NCI-H2171 treated with DMSO at 0.1 percent for 48 hours (cell line): ENCODE measurements at regions not wholly inside any gene's neighbourhood (a gene's known extent, or its start where the extent isn't known, plus 50 kb on each side); places are given as distances from the start of the nearest gene placed in this dataset.

Source experiments
- DNase-seq: peaks from one replicate; lab custom pipeline; 2025; lab: John Stamatoyannopoulos, UW

DNA sequence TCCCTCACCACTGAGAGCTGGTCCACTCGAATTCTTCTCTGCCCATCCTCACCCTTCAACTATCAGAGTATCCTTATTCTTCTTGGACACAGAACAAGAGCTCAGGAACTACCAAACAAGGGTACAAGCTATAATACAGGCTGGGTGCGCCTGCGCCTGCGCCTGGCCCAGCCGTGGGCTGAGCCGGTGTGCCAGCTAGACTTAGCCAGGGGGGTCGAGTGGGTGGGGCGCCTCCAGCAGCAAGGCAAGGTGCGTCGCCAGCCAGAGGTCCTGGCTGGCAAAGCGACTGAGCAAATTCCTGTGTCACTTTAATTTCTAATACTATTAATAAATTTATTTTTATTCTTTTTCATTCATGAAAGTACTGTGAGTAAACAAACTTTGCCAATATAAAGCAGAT, 1072.6 kb upstream of the PIK3C3 start:
- no peak for DNase-seq

DNA sequence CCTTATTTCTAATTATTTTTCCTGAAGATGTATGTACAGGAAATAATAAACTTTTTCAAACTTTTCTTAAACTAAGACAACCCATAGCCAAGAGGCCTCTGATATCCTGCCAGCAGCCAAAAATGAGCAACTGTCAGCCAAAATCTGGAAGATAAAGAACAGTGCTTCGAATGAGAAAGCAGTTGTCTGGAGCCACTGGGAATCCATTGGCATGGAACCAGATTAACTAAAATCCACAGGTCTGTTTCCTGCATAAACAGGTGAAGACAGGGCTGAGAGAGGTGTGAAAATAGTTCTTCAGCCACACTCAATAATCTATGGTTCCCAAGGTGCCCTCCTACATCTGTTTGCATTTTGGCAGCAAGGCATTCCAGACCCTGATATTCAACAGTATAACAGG, 1076.7 kb upstream of the PIK3C3 start:
- peak; percentile 8 for DNase-seq

DNA sequence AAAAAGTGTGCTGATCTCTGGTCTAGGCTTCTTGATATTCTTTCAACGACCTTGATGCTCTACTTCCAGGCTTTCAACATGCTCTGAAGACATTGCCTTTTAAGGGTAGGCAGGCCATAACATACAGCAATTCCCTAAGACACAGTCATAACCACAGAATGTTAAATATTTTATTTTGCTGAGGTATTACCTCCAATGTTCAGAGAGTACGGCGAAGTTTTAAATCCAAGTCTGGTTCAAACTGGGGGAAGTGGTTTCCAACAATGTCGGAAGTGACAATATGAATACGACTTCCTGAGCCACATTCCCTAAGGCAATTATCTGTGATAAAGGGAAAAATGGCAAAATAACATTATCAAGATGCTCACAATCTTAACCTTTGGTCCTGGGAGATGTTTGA, 1077.9 kb upstream of the PIK3C3 start:
- no peak for DNase-seq

DNA sequence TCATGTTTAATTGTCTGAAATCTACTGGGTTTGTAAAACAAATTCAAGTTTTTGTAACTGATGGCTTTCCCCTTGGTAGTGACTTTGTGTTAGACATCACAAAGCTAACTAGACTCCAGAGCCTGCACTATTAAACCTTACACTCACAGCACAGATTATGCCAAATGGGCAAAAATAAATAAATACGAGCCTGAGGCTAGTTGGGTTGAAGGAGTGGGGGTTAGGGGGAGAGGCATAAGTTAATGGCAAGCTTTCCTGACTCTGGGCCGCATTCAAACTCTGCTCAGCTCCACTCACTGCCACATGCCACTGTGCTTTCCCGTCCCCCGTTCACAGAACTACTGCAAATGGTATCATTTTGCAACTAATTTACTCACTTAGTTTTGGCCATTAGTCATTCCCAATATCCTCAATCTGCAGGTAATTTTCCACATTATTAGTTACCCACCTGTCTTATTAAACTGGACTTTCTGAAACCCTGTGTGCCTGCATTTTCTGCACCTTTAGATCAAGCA, 1079.9 kb upstream of the PIK3C3 start:
- no peak for DNase-seq

- DNase-seq: no peak
Measured at GRCh38 chr18:40874233-40874632, 1080.8 kb upstream of the PIK3C3 start.

DNA sequence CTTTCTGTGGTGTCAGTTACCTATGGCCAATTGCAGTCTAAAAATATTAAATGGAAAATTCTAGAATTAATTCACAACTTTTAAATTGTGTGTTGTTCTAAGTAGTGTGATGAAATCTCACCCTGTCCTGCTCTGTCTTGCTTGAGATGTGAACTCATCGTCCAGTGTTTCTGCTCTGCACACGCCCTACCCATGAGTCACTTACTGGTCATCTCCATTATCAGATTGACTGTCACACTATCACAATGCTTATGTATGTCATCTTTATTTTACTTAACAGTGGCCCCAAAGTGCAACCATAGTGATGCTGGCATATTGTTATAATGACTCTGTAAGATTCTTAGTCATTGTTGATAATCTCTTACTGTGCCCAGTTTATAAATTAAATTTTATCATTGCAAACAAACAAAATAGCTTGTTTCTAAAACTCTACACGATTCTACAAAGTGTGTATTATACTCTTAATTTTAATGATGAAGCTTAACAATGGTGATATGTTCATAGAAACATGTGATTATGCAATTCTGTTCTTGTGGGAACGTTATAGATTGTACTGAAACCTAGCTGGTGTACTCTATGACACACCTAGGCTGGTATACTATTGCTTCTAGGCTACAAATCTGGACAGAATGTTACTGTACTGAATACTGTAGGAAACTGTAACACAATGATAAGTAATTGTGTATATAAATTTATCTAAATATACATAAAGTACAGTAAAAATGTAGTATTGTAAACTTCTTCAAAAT, 1086.8 kb upstream of the PIK3C3 start:
- DNase-seq: no peak

DNA sequence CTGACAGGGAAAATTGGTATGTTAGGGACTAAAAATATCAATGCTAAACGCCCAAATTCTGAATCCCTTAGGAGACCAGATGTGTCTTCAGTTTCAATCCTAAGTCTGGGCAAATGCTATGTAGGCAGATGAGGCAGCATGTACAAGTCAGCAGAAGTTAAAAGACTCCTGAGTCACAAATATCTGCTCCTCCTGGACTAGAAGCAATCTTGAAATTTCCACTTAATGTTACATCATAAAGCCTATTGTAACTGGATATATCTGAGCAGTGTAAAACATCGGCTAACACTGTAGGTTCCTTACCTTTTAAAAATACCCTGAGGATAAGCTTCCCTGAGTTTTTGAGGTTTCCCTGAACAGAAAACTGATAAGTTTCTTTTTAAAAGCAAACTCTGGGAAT, 1087.6 kb upstream of the PIK3C3 start:
- DNase-seq: peak; percentile 53

- DNase-seq: no peak
Measured at GRCh38 chr18:40866968-40867367, 1088.1 kb upstream of the PIK3C3 start.

DNA sequence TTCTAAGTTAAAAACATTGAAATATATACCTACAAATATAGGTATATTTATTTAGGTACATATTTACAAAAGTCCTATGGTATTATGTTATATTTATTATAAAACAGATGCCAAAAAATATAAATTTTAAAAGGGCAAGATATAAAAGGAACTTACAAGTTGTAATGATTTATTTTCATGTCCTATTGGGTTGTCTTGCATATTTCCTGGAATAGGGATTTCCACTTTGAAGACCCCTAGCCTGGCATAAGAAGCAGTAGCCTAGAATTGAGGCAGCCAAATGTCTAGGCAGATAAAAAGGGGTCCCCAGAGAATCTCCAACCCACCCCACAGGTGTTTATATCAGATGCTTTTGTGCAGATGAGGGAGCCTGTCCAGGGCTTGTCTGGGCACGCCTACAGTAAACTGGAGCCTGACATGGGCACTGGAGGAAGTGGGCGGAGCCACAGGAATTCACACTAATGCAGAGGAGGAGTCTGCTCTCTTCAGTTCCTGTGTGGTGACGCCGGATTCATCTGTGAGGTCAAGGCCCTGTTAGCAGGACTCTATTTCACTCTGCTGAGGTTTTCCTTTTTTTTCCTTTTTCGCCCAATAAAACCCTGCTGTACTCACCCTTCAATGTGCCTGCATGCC, 1088.9 kb upstream of the PIK3C3 start:
- peak; percentile 83 for DNase-seq

GRCh38 chr18:40864846-40865245, 1090.2 kb upstream of the PIK3C3 start:
- DNase-seq: no peak

DNA sequence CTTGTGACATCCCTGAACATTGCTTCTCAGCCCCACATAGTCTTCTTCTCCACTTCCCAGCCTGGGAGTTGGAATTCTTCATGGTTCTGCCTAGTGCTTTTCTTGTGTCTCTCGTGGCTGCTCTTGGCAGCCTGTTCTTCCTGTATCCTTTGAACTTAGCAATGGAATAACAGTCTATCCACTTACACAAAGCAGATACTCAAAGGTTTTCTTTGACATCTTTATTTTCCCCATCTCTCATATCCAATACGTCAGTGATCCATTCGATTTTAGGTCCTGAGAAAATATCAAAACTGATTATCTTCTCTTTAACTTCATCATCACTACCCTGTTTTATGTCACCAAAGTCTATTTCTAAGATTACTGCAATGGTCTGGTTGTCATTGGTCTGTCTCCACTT, 1091.2 kb upstream of the PIK3C3 start:
- no peak for DNase-seq

DNA sequence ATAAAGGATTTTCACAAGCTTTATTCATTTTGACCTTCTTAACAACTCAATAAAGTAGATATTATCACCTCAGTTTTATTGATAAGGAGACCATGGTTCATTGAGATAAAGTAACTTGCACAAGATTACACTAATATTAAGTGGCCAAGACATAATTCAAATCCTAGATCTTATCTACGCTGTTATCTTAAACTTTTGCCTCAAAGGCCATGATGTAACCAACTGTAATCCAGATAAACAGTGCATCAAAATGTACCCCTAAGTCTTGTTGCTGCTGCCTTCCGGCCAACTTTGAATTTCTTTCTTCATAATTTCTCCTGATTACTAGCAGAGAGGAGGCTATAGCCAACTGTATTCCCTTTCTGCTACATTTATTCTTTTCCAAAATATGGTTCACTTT, 1094.8 kb upstream of the PIK3C3 start:
- DNase-seq: no peak

- no peak for DNase-seq
Measured at GRCh38 chr18:40855661-40856060, 1099.4 kb upstream of the PIK3C3 start.

DNA sequence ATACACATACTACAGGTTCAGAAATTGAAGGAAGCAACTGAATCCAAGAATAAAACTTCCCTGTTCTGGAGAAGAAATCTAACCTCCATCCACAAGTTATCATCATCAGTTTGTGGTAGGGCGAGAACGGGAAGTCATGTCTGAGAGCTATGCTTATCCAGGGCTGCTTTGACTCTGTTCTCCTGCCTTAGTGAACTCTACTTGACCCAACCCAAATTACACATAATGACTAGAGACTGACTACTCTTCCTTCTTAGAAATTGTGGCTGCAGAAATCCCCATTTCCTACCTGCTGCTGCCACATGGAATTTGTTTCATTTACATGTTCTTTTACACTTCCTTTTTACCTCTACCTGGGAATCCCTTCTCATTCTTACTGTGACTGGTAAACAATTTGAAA, 1102.6 kb upstream of the PIK3C3 start:
- no peak for DNase-seq

GRCh38 chr18:40851014-40851429, 1104.0 kb upstream of the PIK3C3 start:
- DNase-seq: peak; percentile 73

DNA sequence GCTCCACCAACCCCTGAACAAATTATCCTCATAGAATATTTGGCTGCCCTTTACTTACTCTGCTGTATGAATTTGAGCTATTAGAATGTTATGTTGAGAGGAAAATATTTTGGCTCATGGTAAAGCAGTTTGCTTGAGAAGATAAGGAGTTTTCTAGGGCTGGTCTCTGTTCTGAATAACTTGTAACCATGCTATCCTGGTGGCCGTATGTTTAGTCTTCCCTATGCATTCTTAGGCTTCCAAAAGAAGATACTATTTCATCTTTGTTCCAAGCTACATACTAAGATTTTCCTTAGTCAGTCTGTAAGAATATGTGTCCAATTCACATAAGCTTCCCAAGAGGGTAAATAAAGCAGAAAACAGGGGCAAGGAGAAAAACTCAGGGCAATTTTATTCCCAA, 1105.1 kb upstream of the PIK3C3 start:
- no peak for DNase-seq

DNA sequence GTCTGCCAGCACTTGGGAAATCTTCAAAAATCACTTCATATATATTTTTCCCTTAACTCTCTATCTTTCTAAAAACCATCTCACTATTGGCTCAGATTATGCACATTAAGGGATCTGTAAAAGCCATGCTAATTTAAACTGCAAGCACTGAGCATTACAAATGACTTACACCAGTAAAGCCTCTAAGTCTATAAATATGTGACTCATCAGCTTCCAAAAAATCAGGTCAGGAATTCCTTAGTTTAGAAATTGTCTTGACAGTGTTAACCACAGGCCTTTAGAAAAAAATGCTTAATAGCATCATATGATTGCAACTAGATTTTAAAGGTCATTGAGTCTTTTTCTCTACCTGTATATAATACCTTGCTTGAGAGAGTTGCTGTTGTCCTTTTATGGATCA, 1113.6 kb upstream of the PIK3C3 start:
- DNase-seq: no peak

DNA sequence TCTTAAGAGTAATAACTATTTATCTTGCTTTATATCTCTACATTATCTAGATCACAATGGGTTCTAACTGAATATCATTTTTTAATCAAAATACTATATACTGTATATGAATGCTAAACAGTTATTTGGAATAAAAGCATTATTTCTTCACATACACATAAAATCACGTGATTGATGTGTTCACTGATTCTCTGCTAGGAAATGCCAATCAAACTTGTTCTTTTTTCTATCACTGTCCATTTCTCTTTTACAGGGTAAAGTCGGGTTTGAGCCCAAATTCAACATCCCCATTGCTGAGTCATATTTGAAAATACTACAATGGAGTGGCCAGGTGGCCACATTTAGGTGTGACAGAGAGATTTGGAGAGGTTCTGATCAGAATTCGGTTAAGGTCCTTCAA, 1114.0 kb upstream of the PIK3C3 start:
- no peak for DNase-seq

- DNase-seq: no peak
Measured at GRCh38 chr18:40832362-40832761, 1122.7 kb upstream of the PIK3C3 start.

GRCh38 chr18:40824291-40824690, 1130.7 kb upstream of the PIK3C3 start:
- no peak for DNase-seq

- peak; percentile 76 for DNase-seq
Measured at GRCh38 chr18:40821596-40822243, 1133.3 kb upstream of the PIK3C3 start.

DNA sequence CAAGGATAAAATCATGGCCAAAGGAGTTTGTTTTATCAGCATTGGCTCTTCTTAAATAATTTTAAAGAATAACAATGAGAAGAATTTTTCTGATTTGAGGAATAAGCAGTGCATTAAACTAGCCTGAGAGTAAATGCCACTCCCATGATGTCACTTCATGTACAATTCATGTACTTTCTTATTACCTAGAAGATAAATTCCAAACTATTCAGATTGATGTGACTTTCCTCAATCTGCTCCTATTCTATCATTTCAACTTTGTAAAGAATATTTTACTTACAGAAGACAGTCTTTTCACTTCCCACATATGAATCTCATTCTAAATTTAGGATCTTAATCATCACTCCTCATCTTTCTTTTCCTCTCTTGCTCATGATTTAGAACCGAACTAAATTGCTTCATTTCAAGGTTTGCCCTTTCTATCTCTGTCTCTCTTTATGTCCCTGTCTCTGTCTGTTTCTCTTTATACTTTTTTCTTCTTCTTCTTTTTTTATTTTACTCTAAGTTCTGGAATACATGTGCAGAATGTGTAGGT, 1142.0 kb upstream of the PIK3C3 start:
- no peak for DNase-seq

DNA sequence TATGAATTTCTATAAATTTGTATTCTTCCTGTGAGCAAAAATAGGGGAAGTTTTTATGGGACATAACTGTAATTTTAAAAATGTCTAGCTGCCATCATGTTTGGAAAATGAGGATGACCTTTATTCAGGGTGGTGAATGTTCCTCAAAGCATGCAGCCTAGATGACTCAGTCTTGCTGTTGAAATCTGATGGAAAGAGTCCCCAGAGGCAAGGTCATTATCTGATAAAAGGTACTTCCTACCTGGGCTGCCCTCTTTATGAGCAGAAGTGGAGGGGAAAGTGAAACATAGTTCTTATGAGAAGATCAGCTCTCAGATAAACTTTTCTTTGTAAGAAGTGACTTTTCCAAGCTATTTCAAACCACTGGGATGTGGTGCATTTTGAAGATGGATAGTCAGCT, 1144.7 kb upstream of the PIK3C3 start:
- no peak for DNase-seq
